Gastroesophageal sphincter (tissue), 4 donors: ENCODE measurements at regions not wholly inside any gene's neighbourhood (a gene's known extent, or its start where the extent isn't known, plus 50 kb on each side); places are given as distances from the start of the nearest gene placed in this dataset.
"Not testable (repeated sequence)": the region's sequence is repeated elsewhere in the genome, so short reads cannot be mapped to it uniquely, and the experiment has no call there.

Experiments
- ATAC-seq: fragments of 150-250 bp; one replicate; pipeline ENCODE4 v1.9.1; 2016; ENCODE audit warnings: mild to moderate bottlenecking, moderate library complexity
- H3K27ac ChIP-seq, 4 donors: fragments of 200-600 bp; sonication (generic) in 3 of 4; 1 replicate in 3 of 4; 2 replicates in 1 of 4; pipeline ENCODE4 v1.5.1; 2016 to 2019
- H3K27me3 ChIP-seq: fragments of 200-600 bp; sonication (generic); one replicate; pipeline ENCODE4 v1.5.1; 2019
- H3K36me3 ChIP-seq, 2 donors: fragments of 200-600 bp; sonication (generic); one replicate each; pipeline ENCODE4 v1.5.1; 2019; ENCODE audit warnings: control low read depth in 1 of 2
- H3K4me1 ChIP-seq, 3 donors: fragments of 200-600 bp; sonication (generic); 1 replicate in 2 of 3; 2 replicates in 1 of 3; pipeline ENCODE4 v1.5.1; 2016 to 2019; ENCODE audit warnings: control low read depth in 2 of 3
- H3K4me3 ChIP-seq, 2 donors: fragments of 200-600 bp; sonication (generic); one replicate each; pipeline ENCODE4 v1.5.1; 2019; ENCODE audit warnings: mild to moderate bottlenecking in 1 of 2, moderate library complexity in 1 of 2
- H3K9me3 ChIP-seq, 3 donors: fragments of 200-600 bp; sonication (generic); one replicate each; pipeline ENCODE4 v1.5.1; 2017 to 2019; ENCODE audit warnings: control low read depth in 2 of 3
- CTCF ChIP-seq, 4 experiments: fragments of 200-600 bp in 2 of 4; fragments of 450-650 bp in 2 of 4; sonication (generic) in 1 of 4; IDR thresholded peaks; one replicate each; pipeline ENCODE4 v1.5.1; 2017 to 2019; ENCODE audit warnings: antibody characterized with exemption in 4 of 4, mild to moderate bottlenecking in 2 of 4, moderate library complexity in 2 of 4
- EP300 ChIP-seq: sonication (generic); formaldehyde crosslinking; IDR thresholded peaks from one replicate; pipeline ENCODE4 v1.6.1; 2017; ENCODE audit warnings: antibody characterized with exemption, mild to moderate bottlenecking
- POLR2A ChIP-seq, 2 donors: fragments of 450-650 bp; IDR thresholded peaks; one replicate each; pipeline ENCODE4 v1.6.1; 2017; ENCODE audit warnings: antibody characterized with exemption in 2 of 2, mild to moderate bottlenecking in 2 of 2, moderate library complexity in 1 of 2
- POLR2AphosphoS5 ChIP-seq: sonication (generic); formaldehyde crosslinking; IDR thresholded peaks from one replicate; pipeline ENCODE4 v1.6.1; 2017; ENCODE audit warnings: antibody characterized with exemption
- WGBS, 2 donors: methylation state at CpG; one replicate each; pipeline ENCODE4 v1.1.5; 2018; ENCODE audit warnings: low coverage in 1 of 2; 5-methylcytosine and 5-hydroxymethylcytosine counted together

- Histone ChIP-seq H3K4me1 (no peaks in the 10 kb centered on the region), H3K27ac (no peak overlapping the region), H3K4me3 (no peak overlapping the region), H3K9me3 (peaks cover 0 to 8% (median 0%) of the 10 kb centered on the region in 3 donors), H3K27me3 (no peaks in the 10 kb centered on the region), H3K36me3 (no peaks in the 10 kb centered on the region)
- ATAC-seq: no peak
- 58 to 75% methylated on average over 2 of the region's 2 CpGs for WGBS, 2 donors
- TF ChIP-seq CTCF (IDR thresholded peaks at IDR 0.05) (no peak), POLR2A (IDR thresholded peaks at IDR 0.05) (no peak), POLR2AphosphoS5 (no peak), EP300 (no peak)
These were observed 1396.3 kb downstream of the GATA3 start for GRCh38 chr10:9450801-9451200.

- Histone ChIP-seq H3K27ac (no peak overlapping the region), H3K4me1 (no peaks in the 10 kb centered on the region), H3K36me3 (no peaks in the 10 kb centered on the region), H3K4me3 (no peak overlapping the region), H3K27me3 (no peaks in the 10 kb centered on the region), H3K9me3 (peaks cover 0 to 8% (median 0%) of the 10 kb centered on the region in 3 donors)
- TF ChIP-seq POLR2A (IDR thresholded peaks at IDR 0.05): no peak
- ATAC-seq: no peak
- 78 to 80% methylated on average over 2 of the region's 2 CpGs for WGBS, 2 donors
These were observed 1396.8 kb downstream of the GATA3 start for GRCh38 chr10:9451211-9451773.

- TF ChIP-seq POLR2A (IDR thresholded peaks at IDR 0.05) (no peak), CTCF (IDR thresholded peaks at IDR 0.05) (no peak), POLR2AphosphoS5 (no peak), EP300 (no peak)
- H3K27ac ChIP-seq: no peak overlapping the region
These were observed 1397.6 kb downstream of the GATA3 start for GRCh38 chr10:9452056-9452455.

GRCh38 chr10:9453871-9454270 is 1399.4 kb downstream of the GATA3 start:
- H3K27me3 ChIP-seq, H3K4me3 ChIP-seq, ATAC-seq, H3K4me1 ChIP-seq, H3K36me3 ChIP-seq, H3K27ac ChIP-seq, H3K9me3 ChIP-seq: not testable (repeated sequence)
- 91 to 93% methylated on average over 2 to 3 of the region's 3 CpGs for WGBS, 2 donors

More at GRCh38 chr10:9452056-9452455, 1397.6 kb downstream of the GATA3 start:
- Histone ChIP-seq H3K4me1 (no peaks in the 10 kb centered on the region), H3K27me3 (no peaks in the 10 kb centered on the region), H3K9me3 (peaks cover 0 to 8% (median 0%) of the 10 kb centered on the region in 3 donors), H3K4me3 (no peak overlapping the region), H3K36me3 (no peaks in the 10 kb centered on the region)
- no peak for ATAC-seq
- WGBS, 2 donors: 40 to 81% methylated on average over 1 of the region's 1 CpG

GRCh38 chr10:9469663-9470205 is 1415.2 kb downstream of the GATA3 start:
- H3K27ac ChIP-seq: no peak overlapping the region
- H3K9me3 ChIP-seq: no peaks in the 10 kb centered on the region
- no peaks in the 10 kb centered on the region for H3K27me3 ChIP-seq
- TF ChIP-seq POLR2A (IDR thresholded peaks at IDR 0.05): no peak
- no peak for TF ChIP-seq EP300
- no peak for TF ChIP-seq CTCF (IDR thresholded peaks at IDR 0.05)
- TF ChIP-seq POLR2AphosphoS5: no peak
- H3K36me3 ChIP-seq: no peaks in the 10 kb centered on the region
- no peaks in the 10 kb centered on the region for H3K4me1 ChIP-seq
- ATAC-seq: no peak
- WGBS, 2 donors: 82 to 87% methylated on average over 2 of the region's 2 CpGs
- no peak overlapping the region for H3K4me3 ChIP-seq

GRCh38 chr10:9470581-9470980 is 1416.1 kb downstream of the GATA3 start:
- H3K4me1 ChIP-seq: no peaks in the 10 kb centered on the region
- TF ChIP-seq EP300 (no peak), POLR2A (IDR thresholded peaks at IDR 0.05) (no peak), POLR2AphosphoS5 (no peak), CTCF (IDR thresholded peaks at IDR 0.05) (no peak)
- H3K27me3 ChIP-seq: no peaks in the 10 kb centered on the region
- no peak for ATAC-seq
- no peak overlapping the region for H3K27ac ChIP-seq
- no peaks in the 10 kb centered on the region for H3K9me3 ChIP-seq
- H3K4me3 ChIP-seq: no peak overlapping the region
- WGBS, 2 donors: 77 to 82% methylated on average over 1 of the region's 1 CpG
- H3K36me3 ChIP-seq: no peaks in the 10 kb centered on the region
